DND-41 (cell line): ENCODE measurements at regions not wholly inside any gene's neighbourhood (a gene's known extent, or its start where the extent isn't known, plus 50 kb on each side); places are given as distances from the start of the nearest gene placed in this dataset.

ENCODE experiments used
- EZH2 ChIP-seq: IDR thresholded peaks from 3 replicates; pipeline ENCODE4 v1.6.1; 2012; ENCODE audit warnings: borderline replicate concordance, low read depth, mild to moderate bottlenecking, moderate library complexity, low read length, inconsistent platforms; ENCODE audit not compliant: severe bottlenecking
- TF ChIP-seq, protein P1 (sequence below): IDR thresholded peaks from 2 replicates; pipeline ENCODE4 v1.5.1; 2012; ENCODE audit warnings: borderline replicate concordance, low read length, moderate library complexity, mild to moderate bottlenecking; ENCODE audit not compliant: poor library complexity, severe bottlenecking; ENCODE audit errors: extremely low read depth

DNA sequence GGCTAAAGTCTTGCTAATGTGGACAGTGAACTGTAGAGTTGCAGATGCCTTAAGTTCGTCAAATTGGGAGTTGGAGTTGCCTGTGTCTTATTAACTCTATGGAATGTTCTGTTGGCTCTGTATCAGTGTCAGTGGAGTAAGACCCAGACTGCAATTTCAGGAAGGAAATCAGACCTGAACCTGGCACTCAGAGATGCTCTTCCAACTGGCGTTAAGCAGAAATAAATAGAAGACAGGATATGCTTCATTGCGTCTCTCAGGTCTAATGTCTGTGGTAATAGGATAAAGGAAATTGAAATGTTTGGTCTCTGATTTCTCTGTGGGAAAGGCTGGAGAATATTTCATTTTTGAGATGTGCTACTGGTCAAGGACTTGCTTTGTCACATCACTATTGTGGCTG is 846.7 kb upstream of the ID2 start:
- TF ChIP-seq EZH2, result no peak
- TF ChIP-seq, protein P1, sequence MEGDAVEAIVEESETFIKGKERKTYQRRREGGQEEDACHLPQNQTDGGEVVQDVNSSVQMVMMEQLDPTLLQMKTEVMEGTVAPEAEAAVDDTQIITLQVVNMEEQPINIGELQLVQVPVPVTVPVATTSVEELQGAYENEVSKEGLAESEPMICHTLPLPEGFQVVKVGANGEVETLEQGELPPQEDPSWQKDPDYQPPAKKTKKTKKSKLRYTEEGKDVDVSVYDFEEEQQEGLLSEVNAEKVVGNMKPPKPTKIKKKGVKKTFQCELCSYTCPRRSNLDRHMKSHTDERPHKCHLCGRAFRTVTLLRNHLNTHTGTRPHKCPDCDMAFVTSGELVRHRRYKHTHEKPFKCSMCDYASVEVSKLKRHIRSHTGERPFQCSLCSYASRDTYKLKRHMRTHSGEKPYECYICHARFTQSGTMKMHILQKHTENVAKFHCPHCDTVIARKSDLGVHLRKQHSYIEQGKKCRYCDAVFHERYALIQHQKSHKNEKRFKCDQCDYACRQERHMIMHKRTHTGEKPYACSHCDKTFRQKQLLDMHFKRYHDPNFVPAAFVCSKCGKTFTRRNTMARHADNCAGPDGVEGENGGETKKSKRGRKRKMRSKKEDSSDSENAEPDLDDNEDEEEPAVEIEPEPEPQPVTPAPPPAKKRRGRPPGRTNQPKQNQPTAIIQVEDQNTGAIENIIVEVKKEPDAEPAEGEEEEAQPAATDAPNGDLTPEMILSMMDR, result no peak
